ENCODE measurements at regions not wholly inside any gene's neighbourhood (a gene's known extent, or its start where the extent isn't known, plus 50 kb on each side); places are given as distances from the start of the nearest gene placed in this dataset.

GRCh38 chr2:8403876-8404275 lies 278.0 kb upstream of the ID2 start:
- no peaks in the 10 kb centered on the region for H3K9me3 ChIP-seq
- 60 to 70% methylated on average over 2 to 6 of the region's 6 CpGs for WGBS, 2 donors (ENCODE audit: low coverage in 1 of 2)
- no peak overlapping the region for H3K4me3 ChIP-seq
- in situ Hi-C loops (cut with MboI; ENCODE audit: low pct_ligation_motif_present in 1 of 4, low pct_unique_long_range_greater_than_20kb in 1 of 4, low sequenced_read_pairs in 3 of 4) (no loop called here), intact Hi-C loops (cut with DNase I; ENCODE audit: low total_unique reads) (no loop called here)
- H3K36me3 ChIP-seq, result no peaks in the 10 kb centered on the region
- no peak overlapping the region for H3K27ac ChIP-seq
- no peaks in the 10 kb centered on the region for H3K27me3 ChIP-seq
- DNase-seq, result peak; percentile 65
- peaks cover 0 to 5% (median 2%) of the 10 kb centered on the region in 4 donors for H3K4me1 ChIP-seq
- TF ChIP-seq EP300 (IDR thresholded peaks at IDR 0.05; ENCODE audit: low read depth), result no peak
- TF ChIP-seq POLR2A (IDR thresholded peaks at IDR 0.05), result no peak
- TF ChIP-seq POLR2AphosphoS5 (IDR thresholded peaks at IDR 0.05), result no peak
- no peak for TF ChIP-seq CTCF (IDR thresholded peaks at IDR 0.05)

GRCh38 chr2:8405334-8405733 lies 276.5 kb upstream of the ID2 start:
- no peaks in the 10 kb centered on the region for H3K36me3 ChIP-seq
- DNase-seq, result no peak
- no peak overlapping the region for H3K27ac ChIP-seq
- 86 to 96% methylated on average over 3 of the region's 3 CpGs for WGBS, 2 donors (ENCODE audit: low coverage in 1 of 2)
- no peak for TF ChIP-seq POLR2AphosphoS5 (IDR thresholded peaks at IDR 0.05)
- no peak for TF ChIP-seq POLR2A (IDR thresholded peaks at IDR 0.05)
- TF ChIP-seq CTCF (IDR thresholded peaks at IDR 0.05), result no peak
- no peak for TF ChIP-seq EP300 (IDR thresholded peaks at IDR 0.05; ENCODE audit: low read depth)
- in situ Hi-C loops (cut with MboI; ENCODE audit: low pct_ligation_motif_present in 1 of 4, low pct_unique_long_range_greater_than_20kb in 1 of 4, low sequenced_read_pairs in 3 of 4), result no loop called here
- H3K4me3 ChIP-seq, result no peak overlapping the region
- peaks cover 0 to 13% (median 3%) of the 10 kb centered on the region in 4 donors for H3K4me1 ChIP-seq
- intact Hi-C loops (cut with DNase I; ENCODE audit: low total_unique reads), result no loop called here
- H3K9me3 ChIP-seq, result no peaks in the 10 kb centered on the region
- H3K27me3 ChIP-seq, result no peaks in the 10 kb centered on the region

DNA sequence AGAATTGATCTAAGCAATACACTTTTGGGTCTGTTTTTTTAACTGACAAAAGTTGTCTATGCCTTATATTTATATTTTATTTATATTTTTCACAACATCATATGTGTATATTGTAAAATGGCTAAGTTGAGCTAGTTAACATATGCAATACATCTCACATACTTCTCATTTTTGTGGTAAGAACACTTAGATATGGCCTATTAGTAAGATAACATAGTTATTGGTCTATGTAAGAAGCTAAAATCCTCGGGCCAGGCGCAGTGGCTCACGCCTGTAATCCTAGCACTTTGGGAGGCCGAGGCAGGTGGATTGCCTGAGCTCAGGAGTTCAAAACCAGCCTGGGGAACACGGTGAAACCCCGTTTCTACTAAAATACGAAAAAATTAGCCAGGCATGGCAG lies 275.6 kb upstream of the ID2 start:
- WGBS, 2 donors (ENCODE audit: low coverage in 1 of 2), result 80 to 91% methylated on average over 5 to 7 of the region's 7 CpGs
- H3K27ac ChIP-seq, result no peak overlapping the region
- no peaks in the 10 kb centered on the region for H3K27me3 ChIP-seq
- H3K4me3 ChIP-seq, result no peak overlapping the region
- H3K36me3 ChIP-seq, result no peaks in the 10 kb centered on the region
- peaks cover 0 to 13% (median 3%) of the 10 kb centered on the region in 4 donors for H3K4me1 ChIP-seq
- no peaks in the 10 kb centered on the region for H3K9me3 ChIP-seq
- intact Hi-C loops (cut with DNase I; ENCODE audit: low total_unique reads), result no loop called here
- DNase-seq, result no peak
- TF ChIP-seq EP300 (IDR thresholded peaks at IDR 0.05; ENCODE audit: low read depth), result no peak
- no peak for TF ChIP-seq CTCF (IDR thresholded peaks at IDR 0.05)
- TF ChIP-seq POLR2AphosphoS5 (IDR thresholded peaks at IDR 0.05), result no peak
- TF ChIP-seq POLR2A (IDR thresholded peaks at IDR 0.05), result no peak
- in situ Hi-C loops (cut with MboI; ENCODE audit: low pct_ligation_motif_present in 1 of 4, low pct_unique_long_range_greater_than_20kb in 1 of 4, low sequenced_read_pairs in 3 of 4), result no loop called here

DNA sequence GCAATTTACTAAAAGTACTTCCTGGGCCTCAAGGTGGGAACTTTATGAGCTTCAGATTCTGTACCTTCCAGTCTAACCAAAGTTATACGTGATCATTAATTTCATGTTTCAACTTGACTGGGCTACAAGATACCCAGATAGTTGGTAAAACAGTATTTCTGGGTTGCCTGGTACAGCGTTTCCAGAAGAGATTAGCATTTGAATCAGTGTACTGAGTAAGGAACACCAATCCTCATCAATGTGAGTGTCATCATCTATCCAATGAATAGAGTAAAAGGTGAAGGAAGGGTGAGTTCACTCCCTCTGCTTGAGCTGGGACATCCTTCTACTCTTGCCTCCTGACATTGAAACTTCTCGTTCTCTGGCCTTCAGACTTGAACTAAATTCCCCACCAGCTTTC lies 274.5 kb upstream of the ID2 start:
- no peaks in the 10 kb centered on the region for H3K27me3 ChIP-seq
- H3K4me1 ChIP-seq, result peaks cover 0 to 18% (median 10%) of the 10 kb centered on the region in 4 donors
- no peak overlapping the region for H3K27ac ChIP-seq
- no peaks in the 10 kb centered on the region for H3K36me3 ChIP-seq
- no peak for DNase-seq
- no peak for TF ChIP-seq POLR2AphosphoS5 (IDR thresholded peaks at IDR 0.05)
- TF ChIP-seq POLR2A (IDR thresholded peaks at IDR 0.05), result no peak
- TF ChIP-seq EP300 (IDR thresholded peaks at IDR 0.05; ENCODE audit: low read depth), result no peak
- TF ChIP-seq CTCF (IDR thresholded peaks at IDR 0.05), result no peak
- in situ Hi-C loops (cut with MboI; ENCODE audit: low pct_ligation_motif_present in 1 of 4, low pct_unique_long_range_greater_than_20kb in 1 of 4, low sequenced_read_pairs in 3 of 4) (no loop called here), intact Hi-C loops (cut with DNase I; ENCODE audit: low total_unique reads) (no loop called here)
- no peaks in the 10 kb centered on the region for H3K9me3 ChIP-seq
- 84 to 89% methylated on average over 3 of the region's 3 CpGs for WGBS, 2 donors (ENCODE audit: low coverage in 1 of 2)
- no peak overlapping the region for H3K4me3 ChIP-seq
